Keratinocyte (primary cell): ENCODE measurements at regions not wholly inside any gene's neighbourhood (a gene's known extent, or its start where the extent isn't known, plus 50 kb on each side); places are given as distances from the start of the nearest gene placed in this dataset.

Source experiments
- CTCF ChIP-seq, 3 experiments: IDR thresholded peaks in 1 of 3; conservative IDR thresholded peaks in 1 of 3; optimal IDR thresholded peaks in 1 of 3; 2 replicates in 2 of 3; 3 replicates in 1 of 3; pipeline versions ENCODE3 to v1.5.1; 2011; ENCODE audit warnings: low read length in 3 of 3, mild to moderate bottlenecking in 3 of 3, moderate library complexity in 2 of 3, control low read depth in 1 of 3, inconsistent platforms in 1 of 3; ENCODE audit not compliant: insufficient read depth in 2 of 3; ENCODE audit errors: extremely low read depth in 1 of 3
- EZH2 ChIP-seq: IDR thresholded peaks from one replicate; pipeline ENCODE4 v1.6.1; 2012; ENCODE audit warnings: inconsistent platforms, mild to moderate bottlenecking, low read length, moderate library complexity

GRCh38 chr14:97887690-97888089 lies 1090.5 kb downstream of the VRK1 start:
- TF ChIP-seq CTCF (optimal IDR thresholded peaks at IDR 0.05 in 1 of 3, IDR thresholded peaks at IDR 0.05 in 1 of 3, conservative IDR thresholded peaks at IDR 0.05 in 1 of 3; ENCODE audit: extremely low read depth in 1 of 3, insufficient read depth in 2 of 3, low read length in 3 of 3) (no peak), EZH2 (no peak)
